ENCODE measurements at regions not wholly inside any gene's neighbourhood (a gene's known extent, or its start where the extent isn't known, plus 50 kb on each side); places are given as distances from the start of the nearest gene placed in this dataset.
"Not testable (repeated sequence)": the region's sequence is repeated elsewhere in the genome, so short reads cannot be mapped to it uniquely, and the experiment has no call there.

DNA sequence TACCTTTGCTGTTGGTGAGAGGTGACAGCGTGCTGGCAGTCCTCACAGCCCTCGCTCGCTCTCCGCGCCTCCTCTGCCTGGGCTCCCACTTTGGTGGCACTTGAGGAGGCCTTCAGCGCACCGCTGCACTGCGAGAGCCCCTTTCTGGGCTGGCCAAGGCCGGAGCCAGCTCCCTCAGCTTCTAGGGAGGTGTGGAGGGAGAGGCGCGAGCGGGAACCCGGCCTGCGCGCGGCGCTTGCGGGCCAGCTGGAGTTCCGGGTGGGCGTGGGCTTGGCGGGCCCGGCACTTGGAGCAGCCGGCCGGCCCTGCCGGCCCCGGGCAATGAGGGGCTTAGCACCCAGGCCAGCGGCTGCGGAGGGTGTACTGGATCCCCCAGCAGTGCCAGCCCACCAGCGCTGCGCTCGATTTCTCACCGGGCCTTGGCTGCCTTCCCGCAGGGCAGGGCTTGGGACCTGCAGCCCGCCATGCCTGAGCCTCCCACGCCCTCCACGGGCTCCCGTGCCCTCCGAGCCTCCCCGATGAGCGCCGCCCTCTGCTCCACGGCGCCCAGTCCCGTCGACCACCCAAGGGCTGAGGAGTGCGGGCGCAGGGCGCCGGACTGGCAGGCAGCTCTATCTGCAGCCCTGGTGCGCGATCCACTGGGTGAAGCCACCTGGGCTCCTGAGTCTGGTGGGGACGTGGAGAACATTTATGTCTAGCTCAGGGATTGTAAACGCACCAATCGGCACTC is 700.3 kb downstream of the CDH18 start:
- not testable (repeated sequence) for DNase-seq

DNA sequence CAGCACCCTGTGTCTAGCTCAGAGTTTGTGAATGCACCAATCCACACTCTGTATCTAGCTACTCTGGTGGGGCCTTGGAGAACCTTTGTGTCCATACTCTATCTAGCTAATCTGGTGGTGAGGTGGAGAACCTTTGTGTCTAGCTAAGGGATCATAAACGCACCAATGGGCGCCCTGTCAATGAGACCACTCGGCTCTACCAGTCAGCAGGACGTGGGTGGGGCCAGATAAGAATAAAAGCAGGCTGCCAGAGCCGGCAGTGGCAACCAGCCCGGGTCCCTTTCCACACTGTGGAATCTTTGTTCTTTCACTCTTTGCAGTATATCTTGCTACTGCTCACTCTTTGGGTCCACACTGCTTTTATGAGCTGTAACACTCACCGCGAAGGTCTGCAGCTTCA is 699.7 kb downstream of the CDH18 start:
- DNase-seq, result not testable (repeated sequence)

DNA sequence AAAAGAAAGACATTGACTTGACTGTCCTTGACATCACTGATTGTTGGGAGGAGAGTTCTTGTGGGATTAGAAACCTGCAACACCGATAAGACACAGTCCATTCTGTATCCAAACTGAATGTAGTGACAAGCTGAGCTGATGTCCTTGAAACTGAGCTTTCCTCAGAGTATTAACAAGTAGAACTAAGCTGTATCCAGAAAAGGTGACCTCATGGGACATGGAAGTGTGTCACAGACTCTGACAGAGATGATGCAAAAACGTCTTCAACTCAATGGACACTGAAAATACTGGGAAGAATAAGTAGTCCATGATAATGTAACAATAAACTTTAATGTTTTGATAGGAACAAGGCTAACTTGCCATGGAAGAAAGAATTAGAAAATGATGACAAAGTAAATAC is 690.1 kb downstream of the CDH18 start:
- DNase-seq, result no peak

DNA sequence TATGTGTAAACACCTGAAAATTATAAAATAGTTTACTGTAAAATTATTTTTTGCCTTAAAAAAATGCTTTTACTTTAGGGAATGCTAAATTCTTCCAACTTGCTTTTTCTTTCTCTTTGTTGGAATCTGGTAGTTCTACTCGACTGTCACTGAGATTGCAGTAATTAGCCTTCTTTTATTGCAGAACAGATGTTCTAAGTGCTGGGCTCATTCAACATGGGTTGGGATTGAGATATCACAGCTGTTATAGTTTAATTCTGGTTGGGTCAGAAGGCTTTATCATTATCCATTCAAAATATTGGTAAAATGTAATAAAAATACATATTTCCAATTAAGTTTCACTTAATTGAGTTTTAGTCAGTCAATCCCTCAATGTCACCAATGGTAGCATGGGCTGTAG is 686.7 kb downstream of the CDH18 start:
- DNase-seq, result no peak

DNA sequence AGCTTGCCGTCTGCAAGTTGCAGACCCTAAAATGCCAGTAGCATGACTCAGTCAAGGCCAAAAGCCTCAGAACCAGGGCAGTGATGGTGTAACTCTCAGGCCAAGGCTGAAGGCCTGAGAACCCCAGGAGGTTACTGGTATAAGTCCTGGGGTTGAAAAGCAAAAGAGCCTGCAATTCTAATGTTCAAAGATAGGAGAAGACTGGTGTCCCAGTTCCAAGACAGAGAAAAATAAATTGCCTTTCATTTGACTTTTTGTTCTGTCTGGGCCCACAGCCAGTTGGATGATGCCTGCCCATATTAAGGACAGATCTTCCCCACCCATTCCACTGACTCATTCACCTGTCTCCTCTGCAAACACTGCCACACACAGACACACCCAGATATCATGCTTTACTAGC is 673.2 kb downstream of the CDH18 start:
- no peak for DNase-seq

DNA sequence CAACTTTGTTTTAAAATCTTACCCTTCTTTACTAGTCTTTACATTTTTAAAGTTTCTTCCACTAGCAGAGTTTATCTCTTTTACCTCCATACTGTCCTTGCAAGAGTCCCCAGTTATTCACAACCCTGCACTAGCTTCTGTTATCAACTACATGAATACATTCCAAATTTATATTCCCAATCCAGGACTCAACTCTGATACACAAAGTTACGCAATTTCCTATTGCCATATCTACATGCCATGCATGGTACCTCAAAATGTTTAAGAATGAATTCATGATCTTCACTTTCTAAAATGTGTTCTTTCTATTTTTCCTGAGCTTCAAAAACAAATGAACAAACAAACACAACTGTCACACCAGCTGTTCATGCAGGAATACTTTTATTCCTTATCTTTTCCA is 668.7 kb downstream of the CDH18 start:
- DNase-seq, result no peak

DNA sequence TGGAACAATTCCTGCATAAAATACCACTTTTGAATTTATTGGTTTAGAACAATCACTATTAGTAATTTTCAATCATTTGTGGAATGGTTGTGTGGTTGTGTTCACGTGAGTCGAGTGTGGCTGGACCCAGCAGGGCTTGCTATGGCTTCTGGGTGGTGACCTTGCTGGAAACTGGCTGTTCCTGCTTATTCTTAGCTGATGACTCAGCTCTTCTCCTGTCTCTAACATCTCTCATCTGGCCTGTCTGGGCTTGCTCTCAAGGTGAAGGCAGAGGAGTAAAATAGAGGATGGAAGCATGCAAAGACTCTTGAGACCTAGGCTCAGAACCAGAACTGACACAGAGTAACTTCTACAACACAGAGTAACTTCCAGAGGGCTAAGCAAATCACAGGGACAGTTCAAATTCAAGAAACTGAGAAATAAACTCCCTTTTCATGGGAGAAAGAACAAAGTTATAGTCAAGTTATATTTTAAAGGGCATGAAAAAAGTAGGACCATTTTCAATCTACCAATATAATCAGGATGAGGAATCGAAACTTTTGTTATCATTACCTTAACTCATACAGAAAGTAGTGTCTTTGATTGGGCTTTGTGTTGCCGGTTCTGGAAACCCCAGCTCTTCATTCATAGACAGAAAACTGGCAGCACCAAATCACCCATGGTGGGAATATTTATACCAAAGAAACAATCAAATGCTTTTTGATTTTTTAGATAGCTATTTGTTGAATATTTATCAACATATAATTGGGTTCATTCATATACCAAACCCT is 665.1 kb downstream of the CDH18 start:
- DNase-seq, result no peak

DNA sequence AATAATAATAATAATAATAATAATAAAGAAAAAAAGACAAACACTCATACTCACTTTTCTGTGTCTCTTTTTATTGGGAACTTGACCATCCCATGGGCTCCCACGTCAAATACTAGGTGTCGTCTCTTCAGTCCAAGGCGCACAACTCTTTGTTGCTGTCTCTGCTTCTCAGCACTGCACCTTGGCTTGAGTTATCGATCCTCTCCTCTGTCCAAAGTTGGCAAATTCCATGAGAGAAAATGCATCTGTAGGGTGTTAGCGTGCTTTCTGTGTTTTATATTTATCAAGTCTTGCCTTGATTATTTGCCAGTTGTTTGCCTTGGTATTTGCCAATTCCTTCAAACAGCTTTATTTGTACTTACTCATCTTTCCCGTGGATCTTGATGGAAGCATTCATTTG is 653.7 kb downstream of the CDH18 start:
- DNase-seq, result no peak

DNA sequence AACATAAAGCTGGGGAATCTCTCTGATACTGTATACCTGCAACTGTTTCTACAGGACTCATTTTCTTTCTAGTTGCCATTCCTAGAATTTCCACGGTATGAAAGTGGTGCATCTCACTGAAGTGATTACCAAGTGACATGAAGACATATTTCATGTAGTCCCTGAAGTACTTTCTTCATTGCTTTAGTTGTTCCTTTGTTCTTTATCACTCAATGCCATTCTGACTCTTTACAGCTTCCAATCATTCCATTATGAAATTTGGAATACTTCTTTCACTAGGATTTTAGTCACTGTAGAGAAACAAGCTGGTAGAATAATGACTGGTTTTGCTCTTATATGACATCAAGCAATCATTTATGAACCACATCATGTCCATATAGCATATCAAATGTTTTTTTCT is 645.1 kb downstream of the CDH18 start:
- DNase-seq, result no peak

DNA sequence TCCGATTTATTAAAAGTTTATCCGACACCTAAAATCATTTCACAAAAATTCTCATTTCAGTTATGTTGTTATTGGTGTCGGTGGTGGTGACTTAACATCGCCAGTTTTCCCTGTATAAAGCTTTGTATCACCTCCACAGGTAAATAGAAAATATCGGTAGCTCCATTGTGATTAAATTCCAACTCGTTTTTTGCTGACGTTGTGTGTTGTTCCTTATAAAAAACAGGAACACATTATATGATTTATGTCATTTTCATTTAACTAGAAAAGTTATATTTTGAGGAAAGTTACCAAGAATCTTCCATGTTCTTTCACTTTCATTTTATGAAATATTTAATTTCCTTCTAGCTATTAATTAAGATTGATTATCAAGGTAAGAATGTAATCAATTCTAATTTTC is 635.9 kb downstream of the CDH18 start:
- no peak for DNase-seq

DNA sequence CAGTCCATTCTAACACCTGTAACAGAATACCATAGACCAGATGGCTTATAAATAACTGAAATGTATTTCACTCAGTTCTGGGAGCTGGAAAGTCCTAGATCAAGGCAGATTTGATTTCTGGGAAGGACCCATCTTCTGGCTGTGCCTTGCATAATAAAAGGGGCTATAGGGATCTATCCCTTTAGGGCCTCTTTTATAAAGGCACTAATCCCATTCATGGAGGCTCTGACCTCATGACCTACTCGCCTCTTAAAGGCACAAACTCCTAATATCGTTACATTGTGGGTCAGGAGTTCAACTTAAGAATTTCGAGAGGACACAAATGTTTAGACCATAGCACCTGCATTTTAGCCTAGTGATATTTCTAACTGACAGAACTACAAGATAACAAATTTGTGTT is 619.0 kb downstream of the CDH18 start:
- DNase-seq, result no peak

DNA sequence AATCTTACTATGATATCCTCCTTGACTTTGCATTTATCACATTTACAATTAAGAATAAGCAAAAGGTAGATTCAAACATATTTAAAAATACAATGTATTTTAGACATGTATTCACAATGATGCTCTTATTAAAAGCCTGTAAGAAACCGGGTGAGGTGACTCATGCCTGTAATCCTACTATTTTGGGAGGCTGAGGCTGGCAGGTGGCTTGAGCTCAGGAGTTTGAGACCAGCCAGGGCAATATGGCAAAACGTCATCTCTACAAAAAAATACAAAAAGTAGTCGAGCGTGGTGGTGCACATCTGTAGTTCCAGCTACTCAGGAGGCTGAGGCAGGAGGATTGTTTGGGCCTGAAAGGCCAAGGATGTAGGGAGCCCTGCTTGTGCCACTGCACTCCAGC is 618.4 kb downstream of the CDH18 start:
- DNase-seq, result no peak

DNA sequence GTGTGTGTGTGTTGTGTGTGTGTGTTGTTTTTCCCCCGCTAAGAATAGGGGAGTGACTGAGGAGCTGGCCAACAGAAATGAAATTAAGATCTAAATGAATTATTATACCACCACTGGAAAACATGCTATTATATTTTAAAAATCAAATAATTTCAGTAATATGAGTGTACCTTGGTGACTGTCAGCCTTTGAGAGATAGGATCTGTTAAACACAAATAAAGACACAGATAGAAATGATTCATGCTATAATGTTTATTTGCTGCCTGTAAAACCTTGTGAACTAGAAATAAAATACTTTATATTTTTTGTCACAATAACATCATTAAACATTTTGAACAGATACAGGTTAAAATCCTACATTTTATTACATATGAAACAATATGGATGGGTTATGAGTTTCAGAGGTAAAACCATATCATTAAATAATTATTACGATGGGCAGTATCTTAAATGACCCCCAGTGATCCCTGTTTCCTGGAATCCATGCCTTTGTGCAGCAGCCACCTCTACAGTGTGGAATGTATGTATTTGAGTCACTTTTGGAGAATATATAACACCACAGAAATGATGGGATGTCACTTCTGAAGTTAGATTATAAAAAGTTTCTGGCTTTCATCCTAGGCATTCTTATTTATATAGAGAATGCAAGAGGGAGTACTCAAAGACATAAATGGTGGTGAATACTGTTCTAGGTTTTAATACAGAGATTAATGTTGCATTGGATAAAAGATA is 617.2 kb downstream of the CDH18 start:
- no peak for DNase-seq

DNA sequence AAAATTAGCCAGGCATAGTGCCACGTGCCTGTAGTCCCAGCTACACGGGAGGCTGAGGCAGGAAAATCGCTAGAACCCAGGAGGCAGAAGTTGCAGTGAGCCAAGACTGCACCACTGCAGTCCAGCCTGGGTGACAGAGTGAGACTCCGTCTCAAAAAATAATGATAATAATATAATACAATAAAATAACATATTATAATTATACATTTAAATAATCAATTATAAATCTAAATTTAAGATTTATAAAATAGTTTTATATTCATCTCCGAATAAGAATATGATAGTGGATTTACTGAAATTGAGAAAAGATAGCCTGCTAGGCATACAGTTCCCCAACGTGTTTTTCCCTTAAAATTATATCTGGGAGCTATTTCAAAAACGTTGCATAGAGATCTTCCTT is 599.6 kb downstream of the CDH18 start:
- no peak for DNase-seq

DNA sequence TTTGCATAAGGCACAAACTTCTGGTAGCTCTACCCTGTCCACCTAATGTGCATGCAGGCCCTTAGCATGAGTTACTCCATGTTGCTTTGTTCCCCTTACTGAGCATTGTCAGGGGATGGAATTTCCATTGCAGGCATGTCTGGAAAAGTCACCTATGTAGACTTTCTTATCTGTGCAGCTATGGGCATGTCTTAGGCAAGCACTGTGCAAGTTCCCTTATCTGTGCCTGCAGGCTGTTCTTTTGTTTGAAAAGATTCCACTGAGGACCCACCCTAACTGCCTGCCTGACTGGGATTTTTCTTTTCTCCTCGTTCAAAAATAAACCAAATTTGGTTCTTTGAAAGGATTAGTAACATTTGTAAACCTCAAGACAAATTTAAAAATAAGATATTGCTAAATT is 587.0 kb downstream of the CDH18 start:
- DNase-seq, result no peak

DNA sequence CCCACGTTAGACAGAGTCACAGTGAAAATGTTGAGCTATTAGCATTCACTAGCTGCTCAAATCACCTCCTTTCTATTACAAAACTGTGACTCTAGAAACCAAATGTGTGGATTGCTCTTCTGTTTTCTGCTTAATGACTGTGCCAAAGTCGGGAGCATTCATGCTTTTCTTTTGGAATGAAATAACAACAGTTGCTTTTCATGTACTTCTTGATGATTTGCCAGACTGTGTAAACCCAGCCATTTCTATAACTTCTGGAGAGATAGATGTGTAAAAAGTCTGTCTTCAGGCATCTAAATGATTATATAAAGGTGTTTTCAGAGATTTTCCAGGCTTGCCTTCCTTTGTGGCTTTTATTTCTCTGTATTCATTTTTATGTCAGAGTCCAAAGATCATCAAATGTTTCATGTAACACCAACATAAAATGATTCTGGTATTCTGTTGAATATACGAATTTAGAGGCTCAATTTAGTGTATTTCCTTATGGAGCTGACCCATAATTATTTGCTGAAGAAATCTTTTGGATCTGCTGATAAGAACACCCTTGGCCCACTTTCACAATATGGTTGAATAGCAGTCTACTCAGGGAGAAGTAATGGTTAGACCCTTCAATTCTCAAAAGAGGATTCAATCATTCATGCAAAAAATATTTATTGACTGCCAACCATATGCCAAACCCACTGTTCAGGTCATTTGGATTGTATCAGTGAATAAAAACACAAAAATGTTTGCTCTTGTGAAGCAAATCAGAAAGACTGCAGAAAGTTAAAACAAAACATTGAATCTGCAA is 581.2 kb downstream of the CDH18 start:
- no peak for DNase-seq

DNA sequence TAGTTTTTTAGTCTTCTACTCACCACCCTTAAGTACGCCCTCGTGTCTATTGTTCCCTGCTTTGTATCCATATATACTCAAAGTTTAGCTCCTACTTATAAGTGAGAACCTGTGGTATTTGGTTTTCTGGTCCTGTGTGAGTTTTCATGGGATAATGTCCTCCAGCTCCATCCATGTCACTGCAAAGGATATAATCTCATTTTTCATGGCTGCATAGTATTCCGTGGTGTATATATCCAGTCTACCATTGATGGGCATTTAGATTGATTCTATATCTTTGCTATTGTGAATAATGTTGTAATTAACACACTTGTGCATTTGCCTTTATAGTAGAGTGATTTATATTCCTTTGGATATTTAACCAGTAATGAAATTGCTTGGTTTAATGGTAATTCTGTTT is 579.9 kb downstream of the CDH18 start:
- DNase-seq, result no peak

DNA sequence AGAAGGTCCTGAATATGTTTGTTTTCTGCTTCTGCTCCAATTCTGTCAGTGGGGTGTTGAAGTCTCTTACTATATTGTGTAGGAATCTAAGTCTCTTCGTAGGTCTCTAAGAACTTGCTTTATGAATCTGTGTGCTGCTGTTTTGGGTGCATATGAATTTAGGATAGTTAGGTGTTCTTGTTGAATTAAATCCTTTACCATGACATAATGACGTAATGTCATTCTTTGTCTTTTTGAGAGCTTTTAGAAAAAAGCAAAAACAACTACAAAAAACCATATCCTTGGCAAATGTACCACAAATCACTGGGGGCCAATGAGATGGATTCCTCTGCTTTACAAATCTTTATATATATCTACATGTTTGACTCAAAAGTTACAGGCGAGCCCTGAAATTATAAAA is 576.1 kb downstream of the CDH18 start:
- DNase-seq, result no peak

Data from CD4-positive, alpha-beta T cell treated with Interleukin-4 for 1 hour (primary cell).